DND-41 (cell line): ENCODE measurements at regions not wholly inside any gene's neighbourhood (a gene's known extent, or its start where the extent isn't known, plus 50 kb on each side); places are given as distances from the start of the nearest gene placed in this dataset.

Source experiments
- EZH2 ChIP-seq: IDR thresholded peaks from 3 replicates; pipeline ENCODE4 v1.6.1; 2012; ENCODE audit warnings: borderline replicate concordance, low read depth, mild to moderate bottlenecking, moderate library complexity, low read length, inconsistent platforms; ENCODE audit not compliant: severe bottlenecking
- TF ChIP-seq, protein P1 (sequence below): IDR thresholded peaks from 2 replicates; pipeline ENCODE4 v1.5.1; 2012; ENCODE audit warnings: borderline replicate concordance, low read length, moderate library complexity, mild to moderate bottlenecking; ENCODE audit not compliant: poor library complexity, severe bottlenecking; ENCODE audit errors: extremely low read depth

DNA sequence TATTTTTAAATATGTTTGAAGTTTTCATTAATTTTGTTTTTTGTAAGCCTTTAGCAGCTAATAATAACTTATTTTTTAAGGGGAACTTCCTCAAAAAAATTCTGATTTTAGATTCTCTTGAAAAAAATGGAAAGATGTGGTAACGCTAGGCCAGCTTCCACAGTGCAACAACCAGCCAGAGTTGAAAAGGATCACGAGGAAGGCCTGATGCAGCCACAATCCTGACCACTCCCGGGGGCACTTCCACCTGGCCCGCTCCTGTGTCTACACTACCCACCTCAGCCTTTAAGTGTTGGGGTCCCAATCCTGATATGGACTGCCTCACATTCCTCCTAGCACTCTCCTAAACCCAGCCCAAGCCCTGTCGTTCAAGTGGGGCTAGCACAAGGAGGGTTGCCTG is 101.1 kb downstream of the TMEM17 start:
- TF ChIP-seq, protein P1, sequence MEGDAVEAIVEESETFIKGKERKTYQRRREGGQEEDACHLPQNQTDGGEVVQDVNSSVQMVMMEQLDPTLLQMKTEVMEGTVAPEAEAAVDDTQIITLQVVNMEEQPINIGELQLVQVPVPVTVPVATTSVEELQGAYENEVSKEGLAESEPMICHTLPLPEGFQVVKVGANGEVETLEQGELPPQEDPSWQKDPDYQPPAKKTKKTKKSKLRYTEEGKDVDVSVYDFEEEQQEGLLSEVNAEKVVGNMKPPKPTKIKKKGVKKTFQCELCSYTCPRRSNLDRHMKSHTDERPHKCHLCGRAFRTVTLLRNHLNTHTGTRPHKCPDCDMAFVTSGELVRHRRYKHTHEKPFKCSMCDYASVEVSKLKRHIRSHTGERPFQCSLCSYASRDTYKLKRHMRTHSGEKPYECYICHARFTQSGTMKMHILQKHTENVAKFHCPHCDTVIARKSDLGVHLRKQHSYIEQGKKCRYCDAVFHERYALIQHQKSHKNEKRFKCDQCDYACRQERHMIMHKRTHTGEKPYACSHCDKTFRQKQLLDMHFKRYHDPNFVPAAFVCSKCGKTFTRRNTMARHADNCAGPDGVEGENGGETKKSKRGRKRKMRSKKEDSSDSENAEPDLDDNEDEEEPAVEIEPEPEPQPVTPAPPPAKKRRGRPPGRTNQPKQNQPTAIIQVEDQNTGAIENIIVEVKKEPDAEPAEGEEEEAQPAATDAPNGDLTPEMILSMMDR = no peak
- TF ChIP-seq EZH2 = no peak
